CD14-positive monocyte (primary cell): ENCODE measurements at regions not wholly inside any gene's neighbourhood (a gene's known extent, or its start where the extent isn't known, plus 50 kb on each side); places are given as distances from the start of the nearest gene placed in this dataset.

Source experiments
- DNase-seq, 3 donors: peaks; one replicate each; pipeline ENCODE4 v3.0.0-alpha.2; 2011 to 2022
- H2AFZ ChIP-seq: 2 replicates; pipeline ENCODE4 v1.6.0; 2012; ENCODE audit warnings: mild to moderate bottlenecking, low read depth, low read length, inconsistent platforms; ENCODE audit not compliant: insufficient read depth, poor library complexity, severe bottlenecking
- H3K27ac ChIP-seq, 2 donors: 1 replicate in 1 of 2; 2 replicates in 1 of 2; pipeline ENCODE4 v1.5.1; 2012 to 2013; ENCODE audit warnings: low read length in 2 of 2, control low read depth in 1 of 2, inconsistent platforms in 1 of 2, low read depth in 1 of 2, mild to moderate bottlenecking in 1 of 2
- H3K27me3 ChIP-seq, 2 donors: one replicate each; pipeline versions ENCODE4 v1.6.0 to v1.6.1; 2011 to 2013; ENCODE audit warnings: low read length in 2 of 2; ENCODE audit not compliant: control insufficient read depth in 2 of 2, insufficient read depth in 2 of 2
- H3K36me3 ChIP-seq, 2 donors: replicated peaks in 1 of 2; 1 replicate in 1 of 2; 2 replicates in 1 of 2; pipeline versions ENCODE4 v1.5.1 to v1.6.1; 2012 to 2013; ENCODE audit warnings: low read length in 2 of 2, control low read depth in 1 of 2, inconsistent platforms in 1 of 2, mild to moderate bottlenecking in 1 of 2; ENCODE audit not compliant: insufficient read depth in 2 of 2, control insufficient read depth in 1 of 2
- H3K4me1 ChIP-seq, 2 donors: 1 replicate in 1 of 2; 2 replicates in 1 of 2; pipeline versions ENCODE4 v1.5.1 to v1.6.1; 2012 to 2013; ENCODE audit warnings: low read length in 2 of 2, control low read depth in 1 of 2, inconsistent platforms in 1 of 2, mild to moderate bottlenecking in 1 of 2, moderate library complexity in 1 of 2; ENCODE audit not compliant: insufficient read depth in 2 of 2, control insufficient read depth in 1 of 2
- H3K4me2 ChIP-seq: replicated peaks from 2 replicates; pipeline ENCODE3; 2012; ENCODE audit warnings: low read length, moderate library complexity, mild to moderate bottlenecking; ENCODE audit not compliant: poor library complexity, severe bottlenecking; ENCODE audit errors: extremely low read depth
- H3K4me3 ChIP-seq, 3 experiments: fragments of 200-600 bp in 1 of 3; sonication (generic) in 1 of 3; replicated peaks in 1 of 3; 1 replicate in 2 of 3; 2 replicates in 1 of 3; pipeline ENCODE4 v1.5.1; 2011 to 2013; ENCODE audit warnings: low read length in 3 of 3, mild to moderate bottlenecking in 3 of 3, control low read depth in 2 of 3, low read depth in 2 of 3, inconsistent platforms in 1 of 3, moderate library complexity in 1 of 3
- H3K79me2 ChIP-seq: 2 replicates; pipeline ENCODE4 v1.6.0; 2012; ENCODE audit warnings: mild to moderate bottlenecking, control low read depth, inconsistent platforms, low read length, moderate library complexity; ENCODE audit not compliant: insufficient read depth
- H3K9ac ChIP-seq: 2 replicates; pipeline ENCODE4 v1.6.0; 2017; ENCODE audit warnings: low read length, mild to moderate bottlenecking; ENCODE audit not compliant: insufficient read depth, poor library complexity, severe bottlenecking
- H3K9me3 ChIP-seq, 2 donors: replicated peaks in 1 of 2; 1 replicate in 1 of 2; 2 replicates in 1 of 2; pipeline versions ENCODE4 v1.5.1 to v1.6.1; 2012 to 2013; ENCODE audit warnings: low read length in 2 of 2, control low read depth in 1 of 2; ENCODE audit not compliant: control insufficient read depth in 1 of 2, insufficient read depth in 1 of 2
- H4K20me1 ChIP-seq: 2 replicates; pipeline ENCODE4 v1.6.0; 2012; ENCODE audit warnings: mild to moderate bottlenecking, low read length, control low read depth, moderate library complexity; ENCODE audit not compliant: insufficient read depth
- H3K27ac Mint-ChIP-seq, 7 donors: one replicate each; pipeline ENCODE4 v1.8.0; 2020; ENCODE audit warnings: mild to moderate bottlenecking in 7 of 7, mixed read lengths in 7 of 7, moderate library complexity in 6 of 7, inconsistent platforms in 2 of 7
- H3K27me3 Mint-ChIP-seq, 3 donors: one replicate each; pipeline ENCODE4 v1.8.0; 2021 to 2022; ENCODE audit warnings: low read depth in 3 of 3, mild to moderate bottlenecking in 3 of 3, mixed read lengths in 3 of 3, moderate library complexity in 3 of 3, inconsistent platforms in 1 of 3
- H3K36me3 Mint-ChIP-seq, 2 donors: one replicate each; pipeline ENCODE4 v1.8.0; 2020; ENCODE audit warnings: mixed read lengths in 2 of 2, inconsistent platforms in 1 of 2, mild to moderate bottlenecking in 1 of 2
- H3K4me1 Mint-ChIP-seq: one replicate; pipeline ENCODE4 v1.8.0; 2020; ENCODE audit warnings: mild to moderate bottlenecking, mixed read lengths
- H3K4me3 Mint-ChIP-seq, 2 donors: one replicate each; pipeline ENCODE4 v1.8.0; 2020; ENCODE audit warnings: mild to moderate bottlenecking in 2 of 2, mixed read lengths in 2 of 2, moderate library complexity in 1 of 2
- H3K9me3 Mint-ChIP-seq, 7 donors: one replicate each; pipeline ENCODE4 v1.8.0; 2020 to 2022; ENCODE audit warnings: mixed read lengths in 7 of 7, mild to moderate bottlenecking in 6 of 7, moderate library complexity in 6 of 7, inconsistent platforms in 2 of 7
- CTCF ChIP-seq: fragments of 200-600 bp; IDR thresholded peaks from one replicate; pipeline ENCODE4 v1.8.0; 2022; ENCODE audit warnings: antibody characterized with exemption, mild to moderate bottlenecking
- WGBS: methylation state at CpG from one replicate; pipeline ENCODE4 v1.1.5; 2013; ENCODE audit warnings: missing lambda C conversion rate; ENCODE audit not compliant: insufficient coverage; 5-methylcytosine and 5-hydroxymethylcytosine counted together
- intact Hi-C, 2 donors: fragments of 100-400 bp; cut with micrococcal nuclease; formaldehyde crosslinking; loops; one replicate each; pipeline versions ENCODE4 v1.15.0 to v1.15.1; 2023

GRCh38 chr14:34075042-34075744, 124.3 kb upstream of the EGLN3 start:
- WGBS = no CpG with 5 or more reads among the region's 3 CpGs
- intact Hi-C loops = no loop called here
- no peak overlapping the region for H3K4me3 Mint-ChIP-seq

GRCh38 chr14:34072921-34073320, 122.0 kb upstream of the EGLN3 start:
- H3K27me3 ChIP-seq = no peaks in the 10 kb centered on the region
- no peak overlapping the region for H2AFZ ChIP-seq
- peaks cover 0 to 10% of the 10 kb centered on the region in 2 donors for H3K9me3 ChIP-seq
- H4K20me1 ChIP-seq = no peaks in the 10 kb centered on the region
- H3K9ac ChIP-seq = no peak overlapping the region
- H3K4me3 ChIP-seq = no peak overlapping the region
- no peak for DNase-seq
- H3K4me1 Mint-ChIP-seq = peaks cover 15% of the 10 kb centered on the region
- H3K27me3 Mint-ChIP-seq = peaks cover 0 to 3% (median 0%) of the 10 kb centered on the region in 3 donors
- H3K79me2 ChIP-seq = no peaks in the 10 kb centered on the region
- H3K4me1 ChIP-seq = peaks cover 3 to 12% of the 10 kb centered on the region in 2 donors
- H3K27ac Mint-ChIP-seq = no peak overlapping the region
- no peak overlapping the region for H3K27ac ChIP-seq
- no peak overlapping the region for H3K4me2 ChIP-seq
- WGBS = no CpG with 5 or more reads among the region's 1 CpG
- H3K36me3 ChIP-seq = no peaks in the 10 kb centered on the region
- no peak overlapping the region for H3K4me3 Mint-ChIP-seq
- intact Hi-C loops = no loop called here
- peaks cover 0 to 7% (median 3%) of the 10 kb centered on the region in 7 donors for H3K9me3 Mint-ChIP-seq
- no peaks in the 10 kb centered on the region for H3K36me3 Mint-ChIP-seq
- no peak for TF ChIP-seq CTCF

More at GRCh38 chr14:34075042-34075744, 124.3 kb upstream of the EGLN3 start:
- peak overlapping the region in 1 of 7 donors; percentile 27 for H3K27ac Mint-ChIP-seq
- H3K36me3 Mint-ChIP-seq = no peaks in the 10 kb centered on the region
- peaks cover 22% of the 10 kb centered on the region for H3K4me1 Mint-ChIP-seq
- Histone ChIP-seq H3K27me3 (no peaks in the 10 kb centered on the region), H2AFZ (no peak overlapping the region), H3K27ac (peak overlapping the region in 1 of 2 donors; percentile 11), H3K4me2 (no peak overlapping the region), H3K9me3 (peaks cover 0 to 10% of the 10 kb centered on the region in 2 donors), H3K4me1 (peaks cover 8 to 20% of the 10 kb centered on the region in 2 donors), H3K36me3 (no peaks in the 10 kb centered on the region), H4K20me1 (no peaks in the 10 kb centered on the region), H3K79me2 (no peaks in the 10 kb centered on the region), H3K9ac (no peak overlapping the region), H3K4me3 (no peak overlapping the region)
- peak; percentile 16 to 73 (median 67) for DNase-seq
- no peak for TF ChIP-seq CTCF
- H3K27me3 Mint-ChIP-seq = peaks cover 0 to 3% (median 0%) of the 10 kb centered on the region in 3 donors
- H3K9me3 Mint-ChIP-seq = peaks cover 0 to 7% (median 3%) of the 10 kb centered on the region in 7 donors
